Neural progenitor cell (in vitro differentiated cells): ENCODE measurements at regions not wholly inside any gene's neighbourhood (a gene's known extent, or its start where the extent isn't known, plus 50 kb on each side); places are given as distances from the start of the nearest gene placed in this dataset.

Source experiments
- CTCF ChIP-seq: fragments of 200-600 bp; sonication (generic); IDR thresholded peaks from 2 replicates; pipeline ENCODE4 v1.5.1; 2017; ENCODE audit warnings: antibody characterized with exemption, mild to moderate bottlenecking
- EZH2 ChIP-seq: fragments of 200-600 bp; sonication (generic); IDR thresholded peaks from 2 replicates; pipeline ENCODE4 v1.6.1; 2017; ENCODE audit warnings: antibody characterized with exemption, mild to moderate bottlenecking, moderate library complexity

GRCh38 chr15:98233873-98234272 lies 273.4 kb downstream of the ARRDC4 start:
- TF ChIP-seq CTCF (no peak), EZH2 (no peak)
